Mesendoderm (in vitro differentiated cells): ENCODE measurements at regions not wholly inside any gene's neighbourhood (a gene's known extent, or its start where the extent isn't known, plus 50 kb on each side); places are given as distances from the start of the nearest gene placed in this dataset.

Source experiments
- DNase-seq: peaks from one replicate; pipeline ENCODE4 v3.0.0; 2013
- H2AK5ac ChIP-seq: 2 replicates; pipeline ENCODE4 v1.6.1; 2013; ENCODE audit warnings: low read length, inconsistent platforms
- H2BK120ac ChIP-seq: 2 replicates; pipeline ENCODE4 v1.6.1; 2013; ENCODE audit warnings: low read depth, mild to moderate bottlenecking, low read length, moderate library complexity, mixed read lengths
- H2BK15ac ChIP-seq: replicated peaks from 2 replicates; pipeline ENCODE4 v1.6.1; 2013; ENCODE audit warnings: low read depth, mild to moderate bottlenecking, moderate library complexity
- H2BK5ac ChIP-seq: 2 replicates; pipeline ENCODE4 v1.6.1; 2013; ENCODE audit warnings: low read length, inconsistent platforms
- H3K18ac ChIP-seq: 2 replicates; pipeline ENCODE4 v1.6.1; 2013; ENCODE audit warnings: mild to moderate bottlenecking, low read length, mixed read lengths
- H3K23ac ChIP-seq: one replicate; pipeline ENCODE4 v1.6.1; 2013; ENCODE audit warnings: low read length
- H3K27ac ChIP-seq: 2 replicates; pipeline ENCODE4 v1.5.1; 2013; ENCODE audit warnings: low read depth, mild to moderate bottlenecking, inconsistent platforms, low read length, moderate library complexity
- H3K27me3 ChIP-seq: 2 replicates; pipeline ENCODE4 v1.6.1; 2013; ENCODE audit warnings: low read length, control low read depth, mild to moderate bottlenecking, inconsistent platforms; ENCODE audit not compliant: insufficient read depth, poor library complexity
- H3K36me3 ChIP-seq: 2 replicates; pipeline ENCODE4 v1.6.1; 2013; ENCODE audit warnings: low read length, inconsistent platforms; ENCODE audit not compliant: control insufficient read depth, insufficient read depth
- H3K4ac ChIP-seq: one replicate; pipeline ENCODE4 v1.6.1; 2013; ENCODE audit warnings: low read depth, mild to moderate bottlenecking, low read length, moderate library complexity
- H3K4me1 ChIP-seq: 2 replicates; pipeline ENCODE4 v1.6.1; 2013; ENCODE audit warnings: low read depth, low read length, inconsistent platforms; ENCODE audit not compliant: control insufficient read depth
- H3K4me2 ChIP-seq: 2 replicates; pipeline ENCODE4 v1.6.1; 2013; ENCODE audit warnings: low read length
- H3K4me3 ChIP-seq: 2 replicates; pipeline ENCODE4 v1.5.1; 2013; ENCODE audit warnings: mild to moderate bottlenecking, low read length
- H3K56ac ChIP-seq: one replicate; pipeline ENCODE4 v1.6.1; 2013; ENCODE audit warnings: low read length
- H3K79me1 ChIP-seq: 2 replicates; pipeline ENCODE4 v1.6.1; 2013; ENCODE audit warnings: low read length, inconsistent platforms
- H3K79me2 ChIP-seq: 2 replicates; pipeline ENCODE4 v1.6.1; 2013; ENCODE audit warnings: mild to moderate bottlenecking, low read length; ENCODE audit not compliant: control insufficient read depth, insufficient read depth
- H3K9ac ChIP-seq: 2 replicates; pipeline ENCODE4 v1.6.1; 2013; ENCODE audit warnings: low read length, inconsistent platforms
- H4K5ac ChIP-seq: one replicate; pipeline ENCODE4 v1.6.1; 2013; ENCODE audit warnings: low read length
- H4K8ac ChIP-seq: one replicate; pipeline ENCODE4 v1.6.1; 2013; ENCODE audit warnings: low read depth, mild to moderate bottlenecking, control low read depth, low read length, moderate library complexity
- WGBS: extraction: QIAGEN DNeasy Blood & Tissue Kit; methylation state at CpG from one replicate; pipeline ENCODE4 v1.1.7; 2013; ENCODE audit warnings: low lambda C conversion rate, missing lambda C conversion rate; ENCODE audit not compliant: insufficient coverage; ENCODE audit errors: extremely low coverage; 5-methylcytosine and 5-hydroxymethylcytosine counted together

GRCh38 chr3:98644168-98644567, 50.8 kb upstream of the CPOX start:
- WGBS = no CpG with 5 or more reads among the region's 3 CpGs
- H3K27me3 ChIP-seq = no peaks in the 10 kb centered on the region

GRCh38 chr3:98645039-98645438, 51.6 kb upstream of the CPOX start:
- H3K27ac ChIP-seq = no peak overlapping the region
- DNase-seq = peak; percentile 16
- H2BK15ac ChIP-seq = no peak overlapping the region
- no peak overlapping the region for H2BK5ac ChIP-seq
- H3K4me3 ChIP-seq = no peak overlapping the region
- no CpG with 5 or more reads among the region's 7 CpGs for WGBS
- H3K4me2 ChIP-seq = no peak overlapping the region
- H3K79me1 ChIP-seq = no peaks in the 10 kb centered on the region
- no peak overlapping the region for H3K9ac ChIP-seq
- H3K18ac ChIP-seq = no peak overlapping the region
- H3K23ac ChIP-seq = no peak overlapping the region
- H4K5ac ChIP-seq = no peak overlapping the region
- no peak overlapping the region for H4K8ac ChIP-seq
- no peak overlapping the region for H3K4ac ChIP-seq
- no peak overlapping the region for H2AK5ac ChIP-seq
- no peaks in the 10 kb centered on the region for H3K36me3 ChIP-seq
- H3K4me1 ChIP-seq = no peaks in the 10 kb centered on the region
- H3K56ac ChIP-seq = no peak overlapping the region
- no peaks in the 10 kb centered on the region for H3K79me2 ChIP-seq
- no peak overlapping the region for H2BK120ac ChIP-seq
- H3K27me3 ChIP-seq = no peaks in the 10 kb centered on the region

More at GRCh38 chr3:98644168-98644567, 50.8 kb upstream of the CPOX start:
- no peak overlapping the region for H3K4me2 ChIP-seq
- no peak overlapping the region for H3K27ac ChIP-seq
- no peak overlapping the region for H4K8ac ChIP-seq
- H3K36me3 ChIP-seq = no peaks in the 10 kb centered on the region
- no peak overlapping the region for H3K23ac ChIP-seq
- no peak overlapping the region for H2BK15ac ChIP-seq
- H3K79me2 ChIP-seq = no peaks in the 10 kb centered on the region
- no peak overlapping the region for H2AK5ac ChIP-seq
- H3K9ac ChIP-seq = no peak overlapping the region
- DNase-seq = no peak
- no peak overlapping the region for H3K4ac ChIP-seq
- H2BK120ac ChIP-seq = no peak overlapping the region
- no peak overlapping the region for H2BK5ac ChIP-seq
- no peak overlapping the region for H3K18ac ChIP-seq
- no peaks in the 10 kb centered on the region for H3K79me1 ChIP-seq
- H3K4me3 ChIP-seq = no peak overlapping the region
- no peak overlapping the region for H4K5ac ChIP-seq
- no peaks in the 10 kb centered on the region for H3K4me1 ChIP-seq
- no peak overlapping the region for H3K56ac ChIP-seq

GRCh38 chr3:98646680-98647079, 53.3 kb upstream of the CPOX start:
- H2BK120ac ChIP-seq = no peak overlapping the region
- no peak overlapping the region for H3K18ac ChIP-seq
- H3K27me3 ChIP-seq = no peaks in the 10 kb centered on the region
- no peak for DNase-seq
- no peak overlapping the region for H2BK5ac ChIP-seq
- H3K4me1 ChIP-seq = no peaks in the 10 kb centered on the region
- no peak overlapping the region for H3K56ac ChIP-seq
- no peak overlapping the region for H3K4me3 ChIP-seq
- no peak overlapping the region for H4K5ac ChIP-seq
- H3K27ac ChIP-seq = no peak overlapping the region
- no peaks in the 10 kb centered on the region for H3K36me3 ChIP-seq
- no peak overlapping the region for H2BK15ac ChIP-seq
- H3K4ac ChIP-seq = no peak overlapping the region
- H3K23ac ChIP-seq = no peak overlapping the region
- H2AK5ac ChIP-seq = no peak overlapping the region
- whole genome bisulfite sequencing = no CpG with 5 or more reads among the region's 2 CpGs
- H3K9ac ChIP-seq = no peak overlapping the region
- no peak overlapping the region for H3K4me2 ChIP-seq
- H3K79me1 ChIP-seq = no peaks in the 10 kb centered on the region
- no peaks in the 10 kb centered on the region for H3K79me2 ChIP-seq
- no peak overlapping the region for H4K8ac ChIP-seq

GRCh38 chr3:98647197-98647596, 53.8 kb upstream of the CPOX start:
- Histone ChIP-seq H3K4ac (no peak overlapping the region), H3K4me1 (no peaks in the 10 kb centered on the region), H3K4me3 (no peak overlapping the region), H3K27me3 (no peaks in the 10 kb centered on the region), H3K79me1 (no peaks in the 10 kb centered on the region), H3K9ac (no peak overlapping the region), H3K79me2 (no peaks in the 10 kb centered on the region), H3K36me3 (no peaks in the 10 kb centered on the region), H2BK15ac (no peak overlapping the region), H3K4me2 (no peak overlapping the region), H2AK5ac (no peak overlapping the region), H4K8ac (no peak overlapping the region), H4K5ac (no peak overlapping the region), H2BK120ac (no peak overlapping the region), H3K23ac (no peak overlapping the region), H3K27ac (no peak overlapping the region), H3K18ac (no peak overlapping the region), H2BK5ac (no peak overlapping the region), H3K56ac (no peak overlapping the region)
- DNase-seq = no peak
- WGBS = no CpG with 5 or more reads among the region's 4 CpGs

- Histone ChIP-seq H3K79me1 (no peaks in the 10 kb centered on the region), H3K18ac (no peak overlapping the region), H4K5ac (no peak overlapping the region), H2AK5ac (no peak overlapping the region), H3K23ac (no peak overlapping the region), H3K4me1 (no peaks in the 10 kb centered on the region), H3K4me3 (no peak overlapping the region), H3K79me2 (no peaks in the 10 kb centered on the region), H3K4ac (no peak overlapping the region), H3K27ac (no peak overlapping the region), H3K36me3 (no peaks in the 10 kb centered on the region), H4K8ac (no peak overlapping the region), H2BK15ac (no peak overlapping the region), H2BK5ac (no peak overlapping the region), H3K56ac (no peak overlapping the region), H3K27me3 (no peaks in the 10 kb centered on the region), H3K4me2 (no peak overlapping the region), H2BK120ac (no peak overlapping the region), H3K9ac (no peak overlapping the region)
- no peak for DNase-seq
- no CpG with 5 or more reads among the region's 3 CpGs for WGBS
Measured at GRCh38 chr3:98650971-98651779, 57.8 kb upstream of the CPOX start.

GRCh38 chr3:98651780-98652077, 58.3 kb upstream of the CPOX start:
- no peak overlapping the region for H3K4me2 ChIP-seq
- H3K56ac ChIP-seq = no peak overlapping the region

More at GRCh38 chr3:98651780-98652077, 58.3 kb upstream of the CPOX start:
- Histone ChIP-seq H4K5ac (no peak overlapping the region), H2BK5ac (no peak overlapping the region), H2AK5ac (no peak overlapping the region), H3K27me3 (no peaks in the 10 kb centered on the region), H3K79me2 (no peaks in the 10 kb centered on the region), H2BK120ac (no peak overlapping the region), H3K4ac (no peak overlapping the region), H3K9ac (no peak overlapping the region), H3K18ac (no peak overlapping the region), H3K23ac (no peak overlapping the region), H4K8ac (no peak overlapping the region), H3K36me3 (no peaks in the 10 kb centered on the region), H3K4me1 (no peaks in the 10 kb centered on the region), H2BK15ac (no peak overlapping the region), H3K4me3 (no peak overlapping the region), H3K27ac (no peak overlapping the region), H3K79me1 (no peaks in the 10 kb centered on the region)
- DNase-seq = no peak
